ENCODE measurements at regions not wholly inside any gene's neighbourhood (a gene's known extent, or its start where the extent isn't known, plus 50 kb on each side); places are given as distances from the start of the nearest gene placed in this dataset.

- no peak for TF ChIP-seq POLR2A (IDR thresholded peaks at IDR 0.05; ENCODE audit: low read length)
- no peak for TF ChIP-seq GATA1 (IDR thresholded peaks at IDR 0.05; ENCODE audit: low read depth, low read length)
Observed at GRCh38 chr18:59768409-59768808, 71.2 kb upstream of the CCBE1 start.
